Activated CD4-positive, alpha-beta T cell treated with anti-CD3 and anti-CD28 coated beads, Interleukin-2, amount 10 ng/mL, durations not matched to agents 24 days and 14 days (primary cell): ENCODE measurements at regions not wholly inside any gene's neighbourhood (a gene's known extent, or its start where the extent isn't known, plus 50 kb on each side); places are given as distances from the start of the nearest gene placed in this dataset.
"Not testable (repeated sequence)": the region's sequence is repeated elsewhere in the genome, so short reads cannot be mapped to it uniquely, and the experiment has no call there.

Source experiments
- DNase-seq: peaks from one replicate; pipeline ENCODE4 v3.0.0; 2022
- H3K27ac Mint-ChIP-seq: one replicate; pipeline ENCODE4 v1.8.0; 2022; ENCODE audit warnings: mild to moderate bottlenecking, mixed read lengths
- H3K27me3 Mint-ChIP-seq: one replicate; pipeline ENCODE4 v1.8.0; 2022; ENCODE audit warnings: mixed read lengths
- H3K36me3 Mint-ChIP-seq: one replicate; pipeline ENCODE4 v1.8.0; 2022; ENCODE audit warnings: low read depth, mild to moderate bottlenecking, mixed read lengths
- H3K4me1 Mint-ChIP-seq: one replicate; pipeline ENCODE4 v1.8.0; 2021; ENCODE audit warnings: mixed read lengths
- H3K4me3 Mint-ChIP-seq: one replicate; pipeline ENCODE4 v1.8.0; 2022; ENCODE audit warnings: mild to moderate bottlenecking, moderate library complexity, mixed read lengths
- H3K9me3 Mint-ChIP-seq: one replicate; pipeline ENCODE4 v1.8.0; 2021; ENCODE audit warnings: mixed read lengths
- intact Hi-C: fragments of 100-400 bp; cut with micrococcal nuclease; formaldehyde crosslinking; loops from one replicate; pipeline ENCODE4 v1.15.1; 2023

GRCh38 chr14:104419865-104420505, 159.6 kb upstream of the C14orf180 start:
- Mint-ChIP-seq H3K4me3 (no peak overlapping the region), H3K36me3 (no peaks in the 10 kb centered on the region), H3K27me3 (peaks cover 14% of the 10 kb centered on the region), H3K27ac (no peak overlapping the region), H3K4me1 (no peaks in the 10 kb centered on the region), H3K9me3 (no peaks in the 10 kb centered on the region)
- intact Hi-C loops: no loop called here
- DNase-seq: no peak

- H3K27ac Mint-ChIP-seq, DNase-seq: not testable (repeated sequence)
- peaks cover 11% of the 10 kb centered on the region for H3K27me3 Mint-ChIP-seq
Measured at GRCh38 chr14:104420523-104420922, 159.0 kb upstream of the C14orf180 start.

DNA sequence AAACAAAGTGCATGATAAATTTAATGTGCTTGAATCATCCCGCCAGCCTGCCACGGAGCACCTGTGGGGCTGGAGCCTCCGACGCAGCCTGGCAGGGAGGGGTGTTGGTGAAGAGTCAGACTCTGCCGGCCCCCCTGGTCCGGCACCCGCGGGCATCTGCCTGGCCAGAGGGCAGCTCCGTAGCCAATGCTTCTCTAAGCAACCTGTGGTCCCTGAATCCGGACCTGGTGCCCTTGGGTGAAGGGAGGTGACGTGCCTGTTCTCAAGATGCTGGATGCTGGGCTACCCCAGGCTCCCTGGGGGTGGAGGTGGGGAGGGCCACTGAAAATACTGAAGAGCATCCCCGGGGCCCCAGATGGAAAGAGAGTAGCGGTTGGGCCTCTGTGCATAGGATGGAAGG, 158.6 kb upstream of the C14orf180 start:
- H3K4me1 Mint-ChIP-seq: no peaks in the 10 kb centered on the region
- H3K27me3 Mint-ChIP-seq: peaks cover 8% of the 10 kb centered on the region
- H3K4me3 Mint-ChIP-seq: no peak overlapping the region
- intact Hi-C loops: no loop called here
- no peak for DNase-seq
- H3K27ac Mint-ChIP-seq: no peak overlapping the region
- no peaks in the 10 kb centered on the region for H3K9me3 Mint-ChIP-seq
- no peaks in the 10 kb centered on the region for H3K36me3 Mint-ChIP-seq

More at GRCh38 chr14:104420523-104420922, 159.0 kb upstream of the C14orf180 start:
- H3K4me3 Mint-ChIP-seq, H3K9me3 Mint-ChIP-seq, intact Hi-C loops, H3K4me1 Mint-ChIP-seq, H3K36me3 Mint-ChIP-seq: not testable (repeated sequence)

GRCh38 chr14:104421401-104421821, 158.2 kb upstream of the C14orf180 start:
- H3K9me3 Mint-ChIP-seq: no peaks in the 10 kb centered on the region
- intact Hi-C loops: no loop called here
- no peak overlapping the region for H3K4me3 Mint-ChIP-seq
- no peaks in the 10 kb centered on the region for H3K4me1 Mint-ChIP-seq
- no peak overlapping the region for H3K27ac Mint-ChIP-seq
- peaks cover 6% of the 10 kb centered on the region for H3K27me3 Mint-ChIP-seq
- no peaks in the 10 kb centered on the region for H3K36me3 Mint-ChIP-seq
- DNase-seq: no peak

- Mint-ChIP-seq H3K4me1 (no peaks in the 10 kb centered on the region), H3K4me3 (no peak overlapping the region), H3K36me3 (no peaks in the 10 kb centered on the region), H3K9me3 (no peaks in the 10 kb centered on the region), H3K27ac (no peak overlapping the region), H3K27me3 (peaks cover 3% of the 10 kb centered on the region)
- intact Hi-C loops: no loop called here
- DNase-seq: no peak
Measured at GRCh38 chr14:104421892-104422828, 157.4 kb upstream of the C14orf180 start.

DNA sequence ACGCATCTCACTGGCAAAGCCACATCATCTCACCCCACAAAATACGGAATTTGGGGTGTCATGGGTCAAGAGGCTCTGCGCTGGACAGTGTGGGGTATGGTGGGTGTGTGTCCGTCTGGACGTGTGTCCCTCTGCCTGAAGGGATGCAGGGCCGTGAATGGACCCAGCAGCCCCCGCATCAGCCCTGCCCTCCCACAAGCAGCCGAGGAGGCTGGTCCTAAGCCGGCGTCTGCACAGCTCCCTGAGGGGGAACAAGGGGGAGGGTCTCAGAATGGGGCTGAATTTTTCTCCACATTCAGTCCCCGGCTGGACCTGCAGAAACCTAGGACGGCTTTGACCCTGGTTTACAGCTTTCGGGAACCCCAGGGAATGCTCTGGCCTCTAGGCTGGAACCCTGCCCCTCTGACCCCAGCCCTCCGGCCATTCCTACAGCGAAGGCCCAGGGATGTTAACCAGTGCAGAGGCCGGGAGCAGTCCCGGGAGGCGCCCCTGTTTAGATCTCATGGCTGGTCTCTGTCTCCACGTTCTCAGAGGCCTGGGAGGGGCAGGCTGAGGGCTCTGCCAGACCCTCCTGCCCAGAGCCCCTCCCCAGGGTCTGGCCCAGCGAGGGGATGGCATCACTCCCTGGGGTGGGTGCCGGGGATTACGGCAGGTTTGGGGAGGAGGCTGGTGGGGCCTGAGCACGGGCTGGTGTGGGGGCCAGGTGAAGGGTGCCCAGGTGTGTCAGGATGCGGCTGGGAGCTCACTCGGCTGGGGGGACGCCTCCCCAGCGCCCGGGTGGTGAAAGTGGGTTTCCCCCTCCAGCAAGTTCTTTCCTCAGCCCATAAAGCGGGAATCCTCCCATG, 156.5 kb upstream of the C14orf180 start:
- H3K9me3 Mint-ChIP-seq: no peaks in the 10 kb centered on the region
- no peak overlapping the region for H3K4me3 Mint-ChIP-seq
- H3K27ac Mint-ChIP-seq: no peak overlapping the region
- H3K4me1 Mint-ChIP-seq: no peaks in the 10 kb centered on the region
- DNase-seq: no peak
- intact Hi-C loops: no loop called here
- H3K27me3 Mint-ChIP-seq: peaks cover 1% of the 10 kb centered on the region
- H3K36me3 Mint-ChIP-seq: no peaks in the 10 kb centered on the region

- Mint-ChIP-seq H3K4me1 (no peaks in the 10 kb centered on the region), H3K4me3 (no peak overlapping the region), H3K36me3 (no peaks in the 10 kb centered on the region), H3K27ac (no peak overlapping the region), H3K27me3 (peaks cover 1% of the 10 kb centered on the region), H3K9me3 (no peaks in the 10 kb centered on the region)
- DNase-seq: no peak
- intact Hi-C loops: no loop called here
Measured at GRCh38 chr14:104423701-104424405, 155.7 kb upstream of the C14orf180 start.

DNA sequence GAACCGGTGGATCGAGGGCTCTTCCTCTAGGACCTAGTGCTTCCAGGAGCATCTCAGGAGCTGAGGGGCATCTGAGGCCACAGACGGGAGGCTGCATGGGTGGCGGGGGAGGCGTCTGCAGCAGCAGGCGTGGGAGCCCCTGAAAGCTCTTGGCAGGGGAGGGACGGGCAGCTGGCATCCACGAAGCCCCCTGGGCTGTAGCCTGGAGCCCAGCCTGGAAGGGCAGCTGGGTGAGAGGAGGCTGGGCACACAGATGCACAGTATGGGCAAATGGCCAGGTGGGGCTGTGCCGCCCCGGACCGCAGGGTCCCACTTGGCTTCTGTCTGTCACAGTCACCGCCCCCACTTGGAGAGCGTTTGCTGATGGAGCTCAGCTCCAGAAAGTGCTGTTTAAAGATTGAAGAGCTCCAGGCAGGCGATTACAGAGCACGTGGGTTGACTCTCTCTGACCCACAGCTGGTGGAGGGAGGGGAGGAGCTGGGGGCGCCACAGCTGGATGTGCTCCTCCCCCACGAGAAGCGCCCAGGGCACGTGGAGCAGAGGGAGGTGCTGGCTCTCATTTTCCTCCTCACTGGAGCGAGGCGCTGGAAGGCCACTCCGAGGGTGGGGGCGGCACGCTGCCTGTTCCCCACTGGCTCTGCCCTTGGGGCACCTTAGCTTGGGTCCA, 155.0 kb upstream of the C14orf180 start:
- H3K9me3 Mint-ChIP-seq: no peaks in the 10 kb centered on the region
- no peaks in the 10 kb centered on the region for H3K4me1 Mint-ChIP-seq
- intact Hi-C loops: no loop called here
- no peaks in the 10 kb centered on the region for H3K36me3 Mint-ChIP-seq
- DNase-seq: no peak
- H3K27ac Mint-ChIP-seq: no peak overlapping the region
- H3K4me3 Mint-ChIP-seq: no peak overlapping the region
- no peaks in the 10 kb centered on the region for H3K27me3 Mint-ChIP-seq

- Mint-ChIP-seq H3K27me3 (no peaks in the 10 kb centered on the region), H3K9me3 (no peaks in the 10 kb centered on the region), H3K27ac (no peak overlapping the region), H3K36me3 (no peaks in the 10 kb centered on the region), H3K4me3 (no peak overlapping the region), H3K4me1 (no peaks in the 10 kb centered on the region)
- no peak for DNase-seq
- intact Hi-C loops: no loop called here
Measured at GRCh38 chr14:104425171-104425681, 154.3 kb upstream of the C14orf180 start.

GRCh38 chr14:104425763-104426646, 153.6 kb upstream of the C14orf180 start:
- intact Hi-C loops: no loop called here
- Mint-ChIP-seq H3K4me3 (no peak overlapping the region), H3K36me3 (no peaks in the 10 kb centered on the region), H3K9me3 (no peaks in the 10 kb centered on the region), H3K4me1 (no peaks in the 10 kb centered on the region), H3K27me3 (no peaks in the 10 kb centered on the region), H3K27ac (no peak overlapping the region)
- no peak for DNase-seq

DNA sequence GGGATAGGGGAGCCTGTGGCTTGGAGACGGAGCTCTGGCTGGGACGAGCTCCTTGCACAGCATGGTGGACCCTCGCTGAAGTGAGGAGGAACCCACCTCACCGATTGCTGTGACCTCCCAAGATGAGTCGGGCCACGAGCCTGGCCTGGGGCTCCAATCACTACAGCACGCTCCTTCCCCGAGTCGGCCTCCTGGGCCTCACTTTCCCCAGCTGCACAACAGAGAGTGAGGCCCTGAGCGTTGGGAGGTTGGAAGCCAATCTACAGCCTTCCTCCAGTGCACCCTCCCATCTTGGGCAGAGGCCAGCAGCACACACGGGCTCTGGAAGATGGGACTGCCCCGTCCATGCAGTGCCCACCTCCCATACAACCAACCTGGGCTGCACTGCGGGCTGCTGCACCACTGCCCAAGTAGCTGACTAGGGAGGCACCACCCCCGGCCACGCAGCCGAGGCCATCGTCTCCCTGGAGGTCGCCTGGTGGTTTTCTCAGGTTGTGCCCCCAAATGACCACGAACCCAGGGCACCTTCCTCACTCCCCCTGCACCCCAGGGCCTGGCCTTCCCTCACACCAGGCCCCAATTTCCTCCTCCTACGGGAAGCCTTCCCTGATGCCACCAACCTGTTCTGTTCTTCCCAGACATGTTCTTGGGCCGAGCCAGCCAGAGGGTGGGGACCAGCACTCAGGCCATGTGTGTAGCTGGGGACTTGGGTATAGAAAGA, 152.3 kb upstream of the C14orf180 start:
- no peaks in the 10 kb centered on the region for H3K27me3 Mint-ChIP-seq
- no peak for DNase-seq
- H3K4me3 Mint-ChIP-seq: no peak overlapping the region
- intact Hi-C loops: no loop called here
- no peaks in the 10 kb centered on the region for H3K9me3 Mint-ChIP-seq
- H3K4me1 Mint-ChIP-seq: no peaks in the 10 kb centered on the region
- no peaks in the 10 kb centered on the region for H3K36me3 Mint-ChIP-seq
- H3K27ac Mint-ChIP-seq: no peak overlapping the region
